HCT116 (cell line): ENCODE measurements at regions not wholly inside any gene's neighbourhood (a gene's known extent, or its start where the extent isn't known, plus 50 kb on each side); places are given as distances from the start of the nearest gene placed in this dataset.

Source experiments
- ATAC-seq: fragments of 200-7000 bp; cut with Tn5 transposase; 2 replicates; pipeline ENCODE4 v1.9.1; 2020; ENCODE audit warnings: mild to moderate bottlenecking, moderate library complexity
- BruUV-seq: library from RNA; stranded (reverse); fragments of 400-500 nt; replicated peaks from 2 replicates; lab custom pipeline; 2021; lab: Mats Ljungman, UMichigan
- CTCF ChIA-PET: fragments of 300-600 bp; sonication (Branson Sonifier 250); formaldehyde crosslinking; loops from one replicate; lab custom pipeline; 2021; ENCODE audit warnings: antibody characterized with exemption; lab: Charles Lee
- POLR2A ChIA-PET: fragments of 300-600, 350-600 bp; sonication (Branson Sonifier 250); formaldehyde crosslinking; loops from one replicate; lab custom pipeline; 2021; ENCODE audit warnings: antibody characterized with exemption; lab: Charles Lee
- RAD21 ChIA-PET, 2 experiments: fragments of 300-600 bp; sonication (Branson Sonifier 250); formaldehyde crosslinking; loops; one replicate each; lab custom pipeline; 2023; ENCODE audit warnings: low total read pairs in 2 of 2; ENCODE audit not compliant: uncharacterized antibody in 2 of 2, unreplicated experiment in 2 of 2, low non-redundant PET in 1 of 2; lab: Charles Lee
- DNase-seq: peaks from one replicate; pipeline ENCODE4 v3.0.0-alpha.2; 2010; ENCODE audit warnings: low read depth, low spot score
- H2AFZ ChIP-seq: fragments of 200-600 bp; shearing (Covaris generic), sonication (generic); 2 replicates; pipeline ENCODE4 v1.6.1; 2017; ENCODE audit warnings: low read depth, mixed run types, mixed read lengths, antibody characterized with exemption, low read length; ENCODE audit not compliant: poor library complexity, severe bottlenecking
- H3K27ac ChIP-seq: 2 replicates; pipeline ENCODE4 v1.5.1; 2012; ENCODE audit warnings: low read depth, low read length
- H3K27me3 ChIP-seq: fragments of 200-600 bp; sonication (generic); 2 replicates; pipeline ENCODE4 v1.6.1; 2016; ENCODE audit warnings: mixed run types, low read length, mixed read lengths; ENCODE audit not compliant: insufficient read depth
- H3K36me3 ChIP-seq, 2 experiments: fragments of 200-500 bp in 1 of 2; fragments of 200-600 bp in 1 of 2; sonication (Bioruptor generic) in 1 of 2; sonication (generic) in 1 of 2; 2 replicates each; pipeline versions ENCODE4 v1.5.1 to v1.6.1; 2014 to 2016; ENCODE audit warnings: low read length in 2 of 2, inconsistent platforms in 1 of 2, mixed read lengths in 1 of 2, mixed run types in 1 of 2; ENCODE audit not compliant: insufficient read depth in 2 of 2, control insufficient read depth in 1 of 2
- H3K4me1 ChIP-seq, 2 experiments: fragments of 200-600 bp in 1 of 2; sonication (generic) in 1 of 2; 2 replicates each; pipeline versions ENCODE4 v1.5.1 to v1.6.1; 2012 to 2017; ENCODE audit warnings: low read length in 2 of 2, inconsistent platforms in 1 of 2, mild to moderate bottlenecking in 1 of 2, mixed read lengths in 1 of 2, mixed run types in 1 of 2, moderate library complexity in 1 of 2; ENCODE audit not compliant: insufficient read depth in 2 of 2, control insufficient read depth in 1 of 2
- H3K4me2 ChIP-seq: fragments of 200-600 bp; sonication (generic); 2 replicates; pipeline ENCODE4 v1.6.1; 2017; ENCODE audit warnings: mixed run types, low read length, mixed read lengths
- H3K4me3 ChIP-seq, 2 experiments: fragments of 200-600 bp in 1 of 2; sonication (generic) in 1 of 2; replicated peaks in 1 of 2; 2 replicates each; pipeline ENCODE4 v1.5.1; 2011 to 2016; ENCODE audit warnings: low read length in 2 of 2, control low read depth in 1 of 2, low read depth in 1 of 2, mild to moderate bottlenecking in 1 of 2, mixed read lengths in 1 of 2, mixed run types in 1 of 2
- H3K79me2 ChIP-seq: fragments of 200-600 bp; sonication (generic); 2 replicates; pipeline ENCODE4 v1.6.1; 2017; ENCODE audit warnings: mild to moderate bottlenecking, mixed run types, low read length, moderate library complexity, mixed read lengths; ENCODE audit not compliant: insufficient read depth
- H3K9ac ChIP-seq: fragments of 200-600 bp; sonication (generic); 2 replicates; pipeline ENCODE4 v1.6.1; 2016; ENCODE audit warnings: low read length, mixed read lengths
- H3K9me2 ChIP-seq: fragments of 200-600 bp; sonication (generic), shearing (Covaris generic); 2 replicates; pipeline ENCODE4 v1.6.1; 2017; ENCODE audit warnings: mixed run types, mild to moderate bottlenecking, moderate library complexity; ENCODE audit not compliant: insufficient read depth
- H3K9me3 ChIP-seq, 2 experiments: fragments of 200-500 bp in 1 of 2; fragments of 200-600 bp in 1 of 2; sonication (Bioruptor generic) in 1 of 2; sonication (generic) in 1 of 2; 2 replicates each; pipeline ENCODE4 v1.6.1; 2014 to 2017; ENCODE audit warnings: low read length in 2 of 2, mixed read lengths in 2 of 2, inconsistent platforms in 1 of 2, low read depth in 1 of 2, mild to moderate bottlenecking in 1 of 2, mixed run types in 1 of 2, moderate library complexity in 1 of 2; ENCODE audit not compliant: control insufficient read depth in 1 of 2, insufficient read depth in 1 of 2
- H4K20me1 ChIP-seq: fragments of 200-600 bp; sonication (generic), shearing (Covaris generic); 2 replicates; pipeline ENCODE4 v1.6.1; 2017; ENCODE audit warnings: mixed run types, mild to moderate bottlenecking, moderate library complexity; ENCODE audit not compliant: insufficient read depth
- CBX3 ChIP-seq: IDR thresholded peaks from 2 replicates; pipeline ENCODE4 v1.6.1; 2012; ENCODE audit warnings: low read depth
- CEBPB ChIP-seq: IDR thresholded peaks from 2 replicates; pipeline ENCODE4 v1.6.1; 2012; ENCODE audit warnings: low read depth
- CTCF ChIP-seq, 3 experiments: fragments of 200-600 bp in 1 of 3; sonication (generic) in 1 of 3; IDR thresholded peaks in 2 of 3; conservative IDR thresholded peaks in 1 of 3; 2 replicates each; pipeline ENCODE4 v1.5.1; 2012 to 2017; ENCODE audit warnings: low read depth in 2 of 3, low read length in 2 of 3, antibody characterized with exemption in 1 of 3, borderline replicate concordance in 1 of 3, control low read depth in 1 of 3, mild to moderate bottlenecking in 1 of 3, mixed read lengths in 1 of 3, mixed run types in 1 of 3, moderate library complexity in 1 of 3; ENCODE audit not compliant: insufficient read depth in 1 of 3
- EGR1 ChIP-seq: IDR thresholded peaks from 2 replicates; pipeline ENCODE4 v1.6.1; 2012; ENCODE audit warnings: low read depth
- ELF1 ChIP-seq: IDR thresholded peaks from 2 replicates; pipeline ENCODE4 v1.6.1; 2012; ENCODE audit warnings: low read depth, borderline replicate concordance
- FOSL1 ChIP-seq: IDR thresholded peaks from 2 replicates; pipeline ENCODE4 v1.6.1; 2012; ENCODE audit warnings: low read depth
- JUND ChIP-seq: IDR thresholded peaks from 2 replicates; pipeline ENCODE4 v1.6.1; 2012
- POLR2A ChIP-seq: IDR thresholded peaks from 2 replicates; pipeline ENCODE4 v1.7.0; 2011; ENCODE audit warnings: borderline replicate concordance; ENCODE audit not compliant: insufficient read depth, insufficient read length; ENCODE audit errors: extremely low read depth
- POLR2AphosphoS5 ChIP-seq: IDR thresholded peaks from 2 replicates; pipeline ENCODE4 v1.6.1; 2011; ENCODE audit warnings: mild to moderate bottlenecking, low read depth, low read length, moderate library complexity
- RAD21 ChIP-seq: IDR thresholded peaks from 2 replicates; pipeline ENCODE4 v1.6.1; 2012; ENCODE audit warnings: low read depth, mild to moderate bottlenecking
- REST ChIP-seq: IDR thresholded peaks from 2 replicates; pipeline ENCODE4 v1.6.1; 2012; ENCODE audit warnings: low read depth
- SIN3A ChIP-seq: IDR thresholded peaks from 2 replicates; pipeline ENCODE4 v1.6.1; 2012; ENCODE audit warnings: low read depth
- SRF ChIP-seq: IDR thresholded peaks from 2 replicates; pipeline ENCODE4 v1.6.1; 2012; ENCODE audit warnings: low read depth
- TCF7L2 ChIP-seq: IDR thresholded peaks from 2 replicates; pipeline ENCODE4 v1.7.0; 2011; ENCODE audit warnings: borderline replicate concordance, inconsistent platforms; ENCODE audit not compliant: insufficient read depth, insufficient read length; ENCODE audit errors: extremely low read depth
- YY1 ChIP-seq: IDR thresholded peaks from 2 replicates; pipeline ENCODE4 v1.6.1; 2011; ENCODE audit warnings: low read length, low read depth, moderate library complexity, mild to moderate bottlenecking; ENCODE audit not compliant: insufficient replicate concordance; ENCODE audit errors: extremely low read depth
- intact Hi-C: fragments of 100-400 bp; cut with micrococcal nuclease; formaldehyde crosslinking; loops from 2 replicates; pipeline ENCODE4 v1.10.0; 2022
- TF ChIP-seq, protein P1 (sequence below): IDR thresholded peaks from 2 replicates; pipeline ENCODE4 v1.6.1; 2012

- no TSS peak for BruUV-seq
- ATAC-seq: no peak
- Histone ChIP-seq H2AFZ (no peak overlapping the region), H3K9me2 (no peaks in the 10 kb centered on the region), H3K9me3 (no peaks in the 10 kb centered on the region), H3K79me2 (no peaks in the 10 kb centered on the region), H3K4me3 (no peak overlapping the region), H3K27ac (no peak overlapping the region), H3K27me3 (no peaks in the 10 kb centered on the region), H3K4me1 (no peaks in the 10 kb centered on the region), H4K20me1 (no peaks in the 10 kb centered on the region), H3K4me2 (no peak overlapping the region), H3K36me3 (no peaks in the 10 kb centered on the region), H3K9ac (no peak overlapping the region)
- CTCF ChIA-PET: interaction anchor here (0.9 kb wide), 1 partner anchor 908 kb away, joined by 3 read pairs; no protein-coding TSS in a partner anchor
- RAD21 ChIA-PET: no interaction called here
- no peak for TF ChIP-seq REST
- TF ChIP-seq TCF7L2: no peak
- TF ChIP-seq YY1: no peak
- TF ChIP-seq ELF1: no peak
- TF ChIP-seq CEBPB: no peak
- no peak for TF ChIP-seq JUND
- TF ChIP-seq RAD21: no peak
- no peak for TF ChIP-seq CTCF (IDR thresholded peaks at IDR 0.05 in 2 of 3, conservative IDR thresholded peaks at IDR 0.05 in 1 of 3; ENCODE audit: borderline replicate concordance in 1 of 3, insufficient read depth in 1 of 3, low read depth in 2 of 3, low read length in 2 of 3)
- TF ChIP-seq SIN3A: no peak
- TF ChIP-seq CBX3: no peak
- no peak for TF ChIP-seq SRF
- TF ChIP-seq POLR2A: no peak
- TF ChIP-seq POLR2AphosphoS5: no peak
- TF ChIP-seq FOSL1: no peak
- TF ChIP-seq, protein P1, sequence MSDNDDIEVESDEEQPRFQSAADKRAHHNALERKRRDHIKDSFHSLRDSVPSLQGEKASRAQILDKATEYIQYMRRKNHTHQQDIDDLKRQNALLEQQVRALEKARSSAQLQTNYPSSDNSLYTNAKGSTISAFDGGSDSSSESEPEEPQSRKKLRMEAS: no peak
- no peak for TF ChIP-seq EGR1
- POLR2A ChIA-PET: no interaction called here
- no peak for DNase-seq
- intact Hi-C loops: no loop called here
These were observed 129.9 kb downstream of the WT1 start for GRCh38 chr11:32305460-32305859.
